GM15510 (cell line): ENCODE measurements at regions not wholly inside any gene's neighbourhood (a gene's known extent, or its start where the extent isn't known, plus 50 kb on each side); places are given as distances from the start of the nearest gene placed in this dataset.

ENCODE experiments used
- POLR2A ChIP-seq: IDR thresholded peaks from 3 replicates; pipeline ENCODE4 v1.6.1; 2011; ENCODE audit warnings: borderline replicate concordance; ENCODE audit not compliant: insufficient read length; ENCODE audit errors: extremely low read depth

DNA sequence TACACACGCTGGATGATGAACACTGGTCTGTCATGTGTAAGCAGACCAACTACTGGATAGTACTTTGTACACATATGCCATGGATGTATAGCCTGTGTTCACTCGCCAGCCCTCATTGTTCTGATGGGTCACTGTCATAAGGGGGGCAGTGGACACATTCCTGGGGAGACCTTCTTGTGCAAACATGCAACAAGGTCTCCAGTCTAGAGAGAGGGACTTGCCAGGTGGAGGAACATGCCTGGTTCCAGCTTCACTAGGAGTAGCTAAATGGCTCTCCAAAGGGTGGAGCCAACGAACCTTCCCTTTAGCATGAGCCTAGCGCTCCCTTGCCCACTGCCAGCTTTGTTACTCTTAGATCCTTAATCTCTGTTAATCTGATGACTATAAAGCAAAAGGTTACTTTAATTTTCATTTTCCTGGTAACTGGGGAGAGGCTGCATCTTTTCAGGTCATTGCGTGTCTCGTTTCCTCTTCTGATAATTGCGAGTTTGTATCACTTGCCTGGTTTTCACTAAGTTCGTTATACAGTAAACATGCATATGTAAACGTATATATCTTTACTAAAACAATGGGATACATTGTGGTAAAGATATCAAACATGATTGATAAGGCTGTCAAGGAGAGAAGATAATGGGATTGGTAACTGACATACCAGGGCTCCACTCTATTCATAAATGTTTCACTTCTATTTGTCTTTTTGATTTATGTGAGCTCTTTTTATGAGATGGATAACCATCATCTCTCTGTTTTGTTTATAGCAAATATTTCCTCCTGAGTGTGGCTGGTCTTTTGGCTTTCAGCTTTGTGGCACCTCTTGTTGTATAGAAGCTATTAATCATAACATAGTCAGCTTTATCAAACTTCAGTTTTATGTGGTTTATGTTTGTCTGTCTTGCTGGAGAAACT is 235.2 kb upstream of the SGCG start:
- TF ChIP-seq POLR2A, result no peak

GRCh38 chr13:22948421-22948820 is 232.4 kb upstream of the SGCG start:
- no peak for TF ChIP-seq POLR2A

DNA sequence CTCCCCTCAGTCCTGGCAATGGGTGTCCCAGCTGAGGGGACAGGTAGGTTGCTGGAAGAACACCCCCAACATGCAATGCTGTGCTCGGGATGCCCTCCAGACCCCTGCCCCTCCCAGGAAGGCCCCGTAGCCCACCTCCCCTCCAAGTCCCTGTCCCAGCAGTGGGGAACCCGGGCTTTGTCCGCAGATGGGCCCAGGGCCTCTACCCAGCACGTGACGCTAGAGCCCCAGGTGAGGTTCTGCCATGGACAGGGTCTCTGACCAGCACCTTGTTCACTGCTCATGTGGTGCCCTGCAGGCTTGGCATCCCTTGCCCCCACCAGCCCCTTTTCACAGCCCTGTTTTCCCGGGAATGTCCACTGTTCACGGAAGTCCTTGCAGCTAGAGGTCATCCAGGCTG is 220.0 kb upstream of the SGCG start:
- TF ChIP-seq POLR2A, result no peak

DNA sequence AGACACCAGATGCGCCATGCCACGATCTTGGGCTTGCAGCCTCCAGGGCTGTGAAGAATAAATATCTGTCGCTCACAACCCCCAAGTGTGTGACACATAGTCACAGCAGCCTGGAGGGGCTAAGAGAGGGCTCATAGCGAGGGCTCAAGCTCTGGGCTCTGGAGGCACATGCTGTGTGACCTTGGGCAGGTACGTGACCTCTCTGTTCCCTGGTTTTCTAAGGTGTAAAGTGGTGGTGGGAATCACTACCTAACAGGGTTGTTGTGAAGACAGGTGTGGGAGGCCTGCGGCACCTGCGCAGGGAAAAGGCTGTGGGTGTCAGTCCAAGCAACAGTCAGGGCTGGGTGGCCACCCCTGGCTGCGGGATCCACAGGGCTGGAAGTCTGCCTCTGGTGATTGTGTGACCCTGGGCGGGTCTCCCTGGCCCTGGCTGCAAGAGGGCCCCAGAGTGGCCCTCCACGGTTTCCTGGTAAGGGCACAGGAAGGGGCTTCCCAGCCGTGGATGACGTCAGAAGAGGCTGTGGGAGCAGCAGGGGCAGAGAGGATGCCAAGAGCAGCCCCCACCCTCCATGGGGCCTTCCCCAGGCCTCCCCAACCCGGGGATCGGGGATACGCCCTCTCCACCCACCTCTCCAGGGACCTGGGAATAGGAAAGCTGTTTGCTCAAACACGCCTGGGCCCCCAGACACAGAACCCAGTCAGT is 218.8 kb upstream of the SGCG start:
- TF ChIP-seq POLR2A, result no peak

DNA sequence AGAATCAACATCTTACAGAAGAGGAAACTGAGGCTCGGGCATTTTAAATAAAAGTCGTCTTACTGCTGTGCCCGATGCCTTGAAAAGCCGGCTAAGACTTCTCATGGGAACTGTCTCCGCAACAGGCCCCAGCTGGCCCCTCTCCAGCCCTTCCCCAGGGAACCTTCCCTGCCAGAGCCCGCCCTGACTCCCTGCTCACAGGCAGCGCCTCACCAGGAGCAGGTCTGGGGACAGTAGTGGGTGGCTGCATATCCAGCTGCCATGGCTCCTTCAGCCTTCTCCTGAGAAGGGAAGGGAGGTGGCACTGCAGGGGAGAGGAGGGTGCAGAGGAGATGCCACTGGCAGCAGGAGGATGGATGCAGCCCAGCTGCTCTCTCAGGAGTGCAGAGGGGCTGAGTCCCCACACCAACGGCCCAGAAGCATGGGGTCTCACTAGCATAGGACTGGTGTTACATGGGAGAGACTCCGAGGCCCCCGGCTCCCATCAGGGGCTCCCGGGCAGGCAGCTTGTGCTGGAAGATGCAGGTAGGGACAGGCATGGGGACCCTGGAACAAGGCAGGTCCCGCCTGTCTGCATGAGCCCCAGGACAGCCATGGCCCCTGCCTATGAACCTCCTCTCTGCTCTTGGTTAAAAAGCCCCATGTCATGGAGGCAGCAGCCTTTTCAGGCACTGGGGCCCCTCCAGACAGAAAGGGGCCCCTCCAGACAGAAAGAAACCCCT is 216.4 kb upstream of the SGCG start:
- no peak for TF ChIP-seq POLR2A

DNA sequence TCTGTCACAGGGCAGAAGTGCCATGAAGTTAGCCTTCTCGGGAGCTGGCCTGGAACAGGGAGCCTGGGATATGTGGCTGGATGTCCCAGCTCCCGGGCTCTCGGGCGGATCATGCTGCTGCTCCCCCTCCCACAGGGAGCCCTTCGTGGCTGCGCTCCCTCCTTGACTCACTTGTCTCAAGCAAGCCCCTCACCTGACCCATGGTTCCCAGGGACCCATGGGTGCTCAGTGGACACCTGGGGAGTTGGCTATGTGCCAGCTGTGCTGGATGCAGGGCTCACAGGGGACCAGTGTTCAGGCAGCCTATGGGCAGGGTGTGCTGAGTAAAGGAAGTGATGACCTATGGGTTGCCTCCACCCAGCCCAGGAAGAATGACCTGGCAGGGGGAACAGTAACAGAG is 213.1 kb upstream of the SGCG start:
- TF ChIP-seq POLR2A, result no peak

GRCh38 chr13:22979952-22980351 is 200.8 kb upstream of the SGCG start:
- TF ChIP-seq POLR2A, result no peak

- no peak for TF ChIP-seq POLR2A
Measured at GRCh38 chr13:22980936-22981335, 199.8 kb upstream of the SGCG start.

- TF ChIP-seq POLR2A, result no peak
Measured at GRCh38 chr13:22993148-22993547, 187.6 kb upstream of the SGCG start.

- no peak for TF ChIP-seq POLR2A
Measured at GRCh38 chr13:23003446-23003845, 177.3 kb upstream of the SGCG start.

GRCh38 chr13:23007426-23007825 is 173.4 kb upstream of the SGCG start:
- no peak for TF ChIP-seq POLR2A

DNA sequence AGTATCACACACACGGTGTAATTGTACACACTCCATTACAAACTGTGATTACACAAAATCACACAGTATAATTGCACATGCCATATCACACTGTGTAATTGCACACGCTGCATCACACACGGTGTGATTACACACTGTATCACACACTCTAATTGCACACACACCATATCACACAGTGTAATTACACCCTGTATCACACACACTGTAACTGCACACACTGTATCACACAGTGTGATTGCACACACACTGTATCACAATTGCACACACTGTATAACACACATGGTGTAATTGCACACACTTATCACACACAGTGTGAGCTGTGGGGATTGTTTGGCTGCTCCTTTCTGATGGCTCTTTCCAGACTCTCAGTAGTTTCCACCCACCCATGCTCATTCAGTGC is 162.6 kb upstream of the SGCG start:
- no peak for TF ChIP-seq POLR2A

DNA sequence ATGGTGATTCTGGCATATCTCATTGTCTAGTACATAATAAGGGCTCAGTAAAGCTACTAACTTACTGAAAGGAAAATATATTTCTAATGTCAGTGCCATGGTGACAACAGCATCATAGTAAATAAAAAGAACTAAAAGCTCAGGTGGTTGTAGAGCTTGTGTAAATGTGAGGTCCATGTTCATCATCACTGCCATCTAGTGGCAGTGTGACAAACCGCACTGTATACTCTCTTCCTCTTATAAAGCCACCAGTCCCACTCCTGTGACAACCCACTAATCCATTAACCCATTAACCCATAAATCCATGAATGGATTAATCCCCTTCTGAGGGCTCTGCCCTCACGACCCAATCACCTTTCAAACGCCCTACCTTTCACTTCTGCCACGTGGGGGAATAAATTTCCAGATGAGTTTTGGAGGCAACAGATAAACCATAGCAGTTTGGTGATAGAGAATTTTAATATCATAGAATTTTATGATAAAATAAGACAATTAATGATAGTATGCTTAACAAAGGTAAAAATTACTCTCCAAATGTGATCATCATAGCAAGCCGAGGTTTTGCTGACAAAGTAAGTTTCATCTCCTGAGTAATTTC is 160.4 kb upstream of the SGCG start:
- no peak for TF ChIP-seq POLR2A

GRCh38 chr13:23021906-23022305 is 158.9 kb upstream of the SGCG start:
- no peak for TF ChIP-seq POLR2A

GRCh38 chr13:23022704-23023103 is 158.1 kb upstream of the SGCG start:
- TF ChIP-seq POLR2A, result no peak
